Suprapubic skin (tissue), 4 donors: ENCODE measurements at regions not wholly inside any gene's neighbourhood (a gene's known extent, or its start where the extent isn't known, plus 50 kb on each side); places are given as distances from the start of the nearest gene placed in this dataset.

Experiments used
- DNase-seq, 2 donors: peaks; one replicate each; pipeline ENCODE4 v3.0.0-alpha.2; 2019; ENCODE audit warnings: low spot score in 2 of 2
- H3K27ac ChIP-seq: fragments of 200-600 bp; sonication (generic); one replicate; pipeline ENCODE4 v1.5.1; 2019
- H3K27me3 ChIP-seq: fragments of 200-600 bp; sonication (generic); one replicate; pipeline ENCODE4 v1.5.1; 2019
- H3K36me3 ChIP-seq: fragments of 200-600 bp; sonication (generic); one replicate; pipeline ENCODE4 v1.5.1; 2019
- H3K4me1 ChIP-seq: fragments of 200-600 bp; sonication (generic); one replicate; pipeline ENCODE4 v1.5.1; 2019
- H3K4me3 ChIP-seq: fragments of 200-600 bp; sonication (generic); one replicate; pipeline ENCODE4 v1.5.1; 2019; ENCODE audit warnings: mild to moderate bottlenecking
- H3K9me3 ChIP-seq: fragments of 200-600 bp; sonication (generic); one replicate; pipeline ENCODE4 v1.5.1; 2019
- CTCF ChIP-seq, 2 donors: fragments of 200-600 bp in 1 of 2; fragments of 450-650 bp in 1 of 2; sonication (generic) in 1 of 2; IDR thresholded peaks; one replicate each; pipeline ENCODE4 v1.5.1; 2016 to 2019; ENCODE audit warnings: antibody characterized with exemption in 2 of 2, mild to moderate bottlenecking in 1 of 2, moderate library complexity in 1 of 2
- EP300 ChIP-seq: sonication (generic); formaldehyde crosslinking; IDR thresholded peaks from one replicate; pipeline ENCODE4 v1.6.1; 2017; ENCODE audit warnings: antibody characterized with exemption
- POLR2A ChIP-seq, 2 donors: fragments of 450-650 bp; IDR thresholded peaks; one replicate each; pipeline ENCODE4 v1.6.1; 2017; ENCODE audit warnings: antibody characterized with exemption in 2 of 2, mild to moderate bottlenecking in 2 of 2, moderate library complexity in 2 of 2
- POLR2AphosphoS5 ChIP-seq, 3 donors: sonication (generic); formaldehyde crosslinking; IDR thresholded peaks; one replicate each; pipeline ENCODE4 v1.6.1; 2017; ENCODE audit warnings: antibody characterized with exemption in 3 of 3
- WGBS: methylation state at CpG from one replicate; pipeline ENCODE4 v1.1.5; 2018; 5-methylcytosine and 5-hydroxymethylcytosine counted together

- no peaks in the 10 kb centered on the region for H3K4me1 ChIP-seq
- WGBS = 91% methylated on average over 3 of the region's 3 CpGs
- no peak overlapping the region for H3K4me3 ChIP-seq
- H3K36me3 ChIP-seq = no peaks in the 10 kb centered on the region
- H3K27me3 ChIP-seq = no peaks in the 10 kb centered on the region
- no peaks in the 10 kb centered on the region for H3K9me3 ChIP-seq
- no peak overlapping the region for H3K27ac ChIP-seq
- TF ChIP-seq POLR2A (IDR thresholded peaks at IDR 0.05) = no peak
- TF ChIP-seq CTCF (IDR thresholded peaks at IDR 0.05) = no peak
- TF ChIP-seq POLR2AphosphoS5 (IDR thresholded peaks at IDR 0.05) = no peak
- no peak for TF ChIP-seq EP300
- no peak for DNase-seq
These were observed 191.6 kb upstream of the MOCS1 start for GRCh38 chr6:40125680-40126394.

GRCh38 chr6:40124924-40125323, 190.7 kb upstream of the MOCS1 start:
- Histone ChIP-seq H3K4me3 (no peak overlapping the region), H3K27me3 (no peaks in the 10 kb centered on the region), H3K9me3 (no peaks in the 10 kb centered on the region), H3K36me3 (no peaks in the 10 kb centered on the region), H3K4me1 (no peaks in the 10 kb centered on the region), H3K27ac (no peak overlapping the region)
- WGBS = 88% methylated on average over 4 of the region's 4 CpGs
- DNase-seq = no peak
- no peak for TF ChIP-seq CTCF (IDR thresholded peaks at IDR 0.05)

- Histone ChIP-seq H3K36me3 (no peaks in the 10 kb centered on the region), H3K27ac (no peak overlapping the region), H3K9me3 (no peaks in the 10 kb centered on the region), H3K4me3 (no peak overlapping the region), H3K4me1 (no peaks in the 10 kb centered on the region), H3K27me3 (peaks cover 11% of the 10 kb centered on the region)
- 0% methylated on average over 1 of the region's 1 CpG for WGBS
- no peak for DNase-seq
- no peak for TF ChIP-seq POLR2AphosphoS5 (IDR thresholded peaks at IDR 0.05)
- no peak for TF ChIP-seq EP300
- no peak for TF ChIP-seq POLR2A (IDR thresholded peaks at IDR 0.05)
- no peak for TF ChIP-seq CTCF (IDR thresholded peaks at IDR 0.05)
These were observed 182.6 kb upstream of the MOCS1 start for GRCh38 chr6:40116832-40117231.

- no peak for DNase-seq
- WGBS = 46% methylated on average over 4 of the region's 4 CpGs
These were observed 178.1 kb upstream of the MOCS1 start for GRCh38 chr6:40112350-40112749.

GRCh38 chr6:40108736-40109135, 174.5 kb upstream of the MOCS1 start:
- Histone ChIP-seq H3K27ac (no peak overlapping the region), H3K4me3 (no peak overlapping the region), H3K4me1 (no peaks in the 10 kb centered on the region), H3K36me3 (no peaks in the 10 kb centered on the region), H3K9me3 (peaks cover 3% of the 10 kb centered on the region), H3K27me3 (peaks cover 11% of the 10 kb centered on the region)
- TF ChIP-seq EP300 = no peak
- TF ChIP-seq POLR2A (IDR thresholded peaks at IDR 0.05) = no peak
- TF ChIP-seq POLR2AphosphoS5 (IDR thresholded peaks at IDR 0.05) = no peak
- TF ChIP-seq CTCF (IDR thresholded peaks at IDR 0.05) = no peak
- DNase-seq = no peak

More at GRCh38 chr6:40112350-40112749, 178.1 kb upstream of the MOCS1 start:
- Histone ChIP-seq H3K9me3 (no peaks in the 10 kb centered on the region), H3K4me3 (no peak overlapping the region), H3K27me3 (peaks cover 11% of the 10 kb centered on the region), H3K4me1 (no peaks in the 10 kb centered on the region), H3K27ac (no peak overlapping the region), H3K36me3 (no peaks in the 10 kb centered on the region)
- TF ChIP-seq EP300 (no peak), POLR2AphosphoS5 (IDR thresholded peaks at IDR 0.05) (no peak), POLR2A (IDR thresholded peaks at IDR 0.05) (no peak), CTCF (IDR thresholded peaks at IDR 0.05) (no peak)
